IMR-90 (cell line): ENCODE measurements at regions not wholly inside any gene's neighbourhood (a gene's known extent, or its start where the extent isn't known, plus 50 kb on each side); places are given as distances from the start of the nearest gene placed in this dataset.

Source experiments
- CHD1 ChIP-seq: IDR thresholded peaks from 2 replicates; pipeline ENCODE4 v1.6.1; 2012; ENCODE audit warnings: low read depth, low read length, improper control_type of control experiment
- CTCF ChIP-seq: conservative IDR thresholded peaks from 2 replicates; pipeline ENCODE4 v1.5.1; 2012; ENCODE audit warnings: mild to moderate bottlenecking, low read depth, low read length, improper control_type of control experiment
- ELK1 ChIP-seq: fragments of 150-350 bp; IDR thresholded peaks from 2 replicates; pipeline ENCODE4 v1.6.1; 2016; ENCODE audit warnings: low read depth, mild to moderate bottlenecking, low read length, moderate library complexity, borderline replicate concordance
- MXI1 ChIP-seq: IDR thresholded peaks from 2 replicates; pipeline ENCODE4 v1.6.1; 2012; ENCODE audit warnings: low read depth, mild to moderate bottlenecking, low read length, moderate library complexity, borderline replicate concordance
- RCOR1 ChIP-seq: IDR thresholded peaks from 2 replicates; pipeline ENCODE4 v1.6.1; 2012; ENCODE audit warnings: mild to moderate bottlenecking, low read length, improper control_type of control experiment; ENCODE audit not compliant: insufficient replicate concordance

- TF ChIP-seq CHD1 (no peak), CTCF (no peak), ELK1 (no peak), MXI1 (no peak), RCOR1 (no peak)
These were observed 434.2 kb upstream of the PRR20A start for GRCh38 chr13:56706485-56706884.
